GM12875 (cell line): ENCODE measurements at regions not wholly inside any gene's neighbourhood (a gene's known extent, or its start where the extent isn't known, plus 50 kb on each side); places are given as distances from the start of the nearest gene placed in this dataset.

ENCODE experiments used
- H3K4me3 ChIP-seq: one replicate; pipeline ENCODE4 v1.5.1; 2011; ENCODE audit warnings: low read depth, low read length, control low read depth
- CTCF ChIP-seq: IDR thresholded peaks from 2 replicates; pipeline ENCODE4 v1.5.1; 2011; ENCODE audit warnings: low read depth, mild to moderate bottlenecking, control low read depth, inconsistent platforms, low read length, moderate library complexity, borderline replicate concordance; ENCODE audit not compliant: insufficient read depth

GRCh38 chr2:602571-603359, 74.4 kb downstream of the TMEM18 start:
- no peak overlapping the region for H3K4me3 ChIP-seq
- no peak for TF ChIP-seq CTCF

- H3K4me3 ChIP-seq: no peak overlapping the region
- no peak for TF ChIP-seq CTCF
These were observed 75.3 kb downstream of the TMEM18 start for GRCh38 chr2:601806-602455.

GRCh38 chr2:601387-601698, 75.9 kb downstream of the TMEM18 start:
- no peak overlapping the region for H3K4me3 ChIP-seq
- TF ChIP-seq CTCF: no peak

GRCh38 chr2:600542-601386, 76.4 kb downstream of the TMEM18 start:
- no peak for TF ChIP-seq CTCF
- no peak overlapping the region for H3K4me3 ChIP-seq

- H3K4me3 ChIP-seq: no peak overlapping the region
- TF ChIP-seq CTCF: no peak
These were observed 77.6 kb downstream of the TMEM18 start for GRCh38 chr2:599601-600000.

GRCh38 chr2:598058-598802, 79.0 kb downstream of the TMEM18 start:
- no peak overlapping the region for H3K4me3 ChIP-seq
- no peak for TF ChIP-seq CTCF
